Epithelial cell of proximal tubule (primary cell): ENCODE measurements at regions not wholly inside any gene's neighbourhood (a gene's known extent, or its start where the extent isn't known, plus 50 kb on each side); places are given as distances from the start of the nearest gene placed in this dataset.

Source experiments
- DNase-seq: peaks from one replicate; pipeline ENCODE4 v3.0.0-alpha.2; 2011; ENCODE audit warnings: low read depth
- H3K4me3 ChIP-seq: 2 replicates; pipeline ENCODE4 v1.5.1; 2011; ENCODE audit warnings: low read depth, mild to moderate bottlenecking, low read length
- TF ChIP-seq, protein P1 (sequence below): conservative IDR thresholded peaks from 2 replicates; pipeline ENCODE4 v1.5.1; 2012; ENCODE audit warnings: low read depth, mild to moderate bottlenecking, low read length

DNA sequence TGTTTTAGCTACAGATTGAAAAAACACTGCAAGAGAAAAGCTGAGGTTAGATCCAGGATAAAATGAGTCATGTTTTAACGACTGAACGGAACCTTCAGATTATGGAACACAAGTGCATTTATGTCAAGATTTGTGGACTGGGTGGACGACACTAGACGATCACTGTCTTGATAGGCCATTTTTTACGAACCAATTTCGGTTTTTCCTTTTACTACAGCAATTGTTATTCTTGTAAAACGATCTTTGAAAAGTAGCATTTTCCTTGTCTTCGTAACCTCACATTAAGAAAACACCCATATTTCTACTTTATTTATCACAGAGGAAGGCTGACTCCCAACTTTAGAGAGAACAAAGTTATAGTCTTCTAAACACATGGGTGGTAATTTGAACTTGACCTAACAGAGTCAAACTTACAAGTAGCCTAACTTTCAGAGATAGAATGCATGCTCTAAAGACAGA is 294.2 kb upstream of the TCF21 start:
- TF ChIP-seq, protein P1, sequence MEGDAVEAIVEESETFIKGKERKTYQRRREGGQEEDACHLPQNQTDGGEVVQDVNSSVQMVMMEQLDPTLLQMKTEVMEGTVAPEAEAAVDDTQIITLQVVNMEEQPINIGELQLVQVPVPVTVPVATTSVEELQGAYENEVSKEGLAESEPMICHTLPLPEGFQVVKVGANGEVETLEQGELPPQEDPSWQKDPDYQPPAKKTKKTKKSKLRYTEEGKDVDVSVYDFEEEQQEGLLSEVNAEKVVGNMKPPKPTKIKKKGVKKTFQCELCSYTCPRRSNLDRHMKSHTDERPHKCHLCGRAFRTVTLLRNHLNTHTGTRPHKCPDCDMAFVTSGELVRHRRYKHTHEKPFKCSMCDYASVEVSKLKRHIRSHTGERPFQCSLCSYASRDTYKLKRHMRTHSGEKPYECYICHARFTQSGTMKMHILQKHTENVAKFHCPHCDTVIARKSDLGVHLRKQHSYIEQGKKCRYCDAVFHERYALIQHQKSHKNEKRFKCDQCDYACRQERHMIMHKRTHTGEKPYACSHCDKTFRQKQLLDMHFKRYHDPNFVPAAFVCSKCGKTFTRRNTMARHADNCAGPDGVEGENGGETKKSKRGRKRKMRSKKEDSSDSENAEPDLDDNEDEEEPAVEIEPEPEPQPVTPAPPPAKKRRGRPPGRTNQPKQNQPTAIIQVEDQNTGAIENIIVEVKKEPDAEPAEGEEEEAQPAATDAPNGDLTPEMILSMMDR = no peak
- no peak for DNase-seq
- no peak overlapping the region for H3K4me3 ChIP-seq

DNA sequence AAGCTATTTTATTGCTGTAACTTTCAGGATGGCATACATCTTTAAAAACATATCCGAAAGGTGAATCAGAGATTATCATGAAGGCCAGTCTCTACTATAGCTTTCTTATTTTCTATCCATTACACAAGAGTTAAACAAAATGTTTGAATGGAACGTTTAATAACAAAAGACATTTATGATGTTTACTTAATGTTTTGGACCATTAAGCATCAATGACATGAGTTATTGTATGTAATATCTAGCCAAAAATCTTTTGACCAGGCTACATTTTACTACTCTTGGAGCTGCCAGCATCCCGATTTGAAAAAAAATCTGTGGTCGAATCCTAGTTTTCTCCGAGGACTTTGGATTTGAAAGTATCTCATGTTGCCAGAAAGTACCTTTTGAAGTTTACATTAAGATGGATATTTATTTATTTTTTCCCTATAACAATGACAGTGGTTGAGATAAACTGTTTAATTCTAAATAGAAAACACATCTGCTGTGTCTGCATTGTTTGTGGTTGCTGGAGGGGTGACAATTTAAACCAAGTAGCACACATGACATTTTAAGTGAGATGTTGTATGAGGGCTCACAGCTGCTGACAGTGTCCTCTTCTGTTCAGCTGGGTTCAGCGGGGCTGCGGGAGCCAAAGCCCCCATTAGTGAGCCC is 293.7 kb upstream of the TCF21 start:
- TF ChIP-seq, protein P1 = no peak
- DNase-seq = no peak
- H3K4me3 ChIP-seq = no peak overlapping the region

GRCh38 chr6:133606852-133607251 is 282.1 kb upstream of the TCF21 start:
- TF ChIP-seq, protein P1 = no peak
- DNase-seq = no peak
- no peak overlapping the region for H3K4me3 ChIP-seq

GRCh38 chr6:133608620-133609019 is 280.3 kb upstream of the TCF21 start:
- TF ChIP-seq, protein P1 = no peak
- DNase-seq = no peak
- H3K4me3 ChIP-seq = no peak overlapping the region

DNA sequence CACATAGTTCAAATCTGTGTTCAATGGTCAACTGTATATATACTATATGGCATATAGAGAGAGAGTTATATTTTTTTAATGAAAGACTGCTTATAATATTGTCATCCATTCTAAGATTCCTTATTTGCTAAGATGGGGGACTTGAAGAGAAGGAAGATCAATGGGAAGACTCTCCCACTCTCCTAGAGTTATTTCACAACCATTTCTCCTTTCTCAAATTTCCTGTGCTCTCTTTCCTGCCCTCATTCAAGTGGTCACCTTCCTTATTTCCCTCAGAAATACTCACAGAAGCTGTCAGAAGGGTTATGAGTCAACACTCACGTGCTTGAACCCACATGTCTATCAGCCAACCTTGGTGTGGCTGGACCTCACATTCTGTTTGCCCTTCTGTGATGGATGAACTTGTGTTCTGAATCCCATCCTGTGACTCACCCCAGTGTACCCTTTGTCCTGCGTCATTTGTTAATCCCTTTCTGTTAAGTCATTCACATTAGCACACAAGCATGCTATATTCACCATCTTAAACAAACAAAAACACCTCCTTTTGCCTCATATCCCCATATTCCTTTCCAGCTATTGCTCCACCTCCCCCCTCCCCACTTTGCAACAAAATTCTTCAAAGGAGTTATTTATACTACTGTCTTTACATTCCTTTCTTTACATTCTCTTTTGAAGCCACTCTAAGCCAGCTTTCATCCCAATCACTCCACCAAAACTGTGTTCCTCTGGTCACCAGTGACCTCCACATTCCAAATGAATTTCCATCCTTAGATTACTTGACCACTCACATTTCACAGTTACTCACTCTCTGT is 279.3 kb upstream of the TCF21 start:
- no peak overlapping the region for H3K4me3 ChIP-seq
- TF ChIP-seq, protein P1 = no peak

GRCh38 chr6:133610227-133610840 is 278.6 kb upstream of the TCF21 start:
- no peak overlapping the region for H3K4me3 ChIP-seq

More for the DNA sequence above, 279.3 kb upstream of the TCF21 start:
- peak; percentile 97 for DNase-seq

More at GRCh38 chr6:133610227-133610840, 278.6 kb upstream of the TCF21 start:
- no peak for DNase-seq
- TF ChIP-seq, protein P1 = no peak
